Heart left ventricle (tissue), 16 donors: ENCODE measurements at regions not wholly inside any gene's neighbourhood (a gene's known extent, or its start where the extent isn't known, plus 50 kb on each side); places are given as distances from the start of the nearest gene placed in this dataset.

Experiments used
- ATAC-seq, 4 donors: fragments of 200-7000 bp; cut with Tn5 transposase; one replicate each; pipeline ENCODE4 v1.9.1; 2020 to 2022; ENCODE audit warnings: moderate library complexity in 4 of 4, mild to moderate bottlenecking in 3 of 4, moderate number of reproducible peaks in 1 of 4
- DNase-seq, 5 donors: peaks; one replicate each; pipeline ENCODE4 v3.0.0-alpha.2; 2020
- H3K27ac ChIP-seq, 12 donors: fragments of 200-600 bp; sonication (generic) in 4 of 12; one replicate each; pipeline versions ENCODE4 v1.5.0 to v1.8.0; 2016 to 2022; ENCODE audit warnings: mild to moderate bottlenecking in 2 of 12
- H3K27me3 ChIP-seq, 9 donors: fragments of 200-600 bp; sonication (generic) in 2 of 9; one replicate each; pipeline versions ENCODE4 v1.5.1 to v1.8.0; 2016 to 2022; ENCODE audit warnings: mild to moderate bottlenecking in 3 of 9
- H3K36me3 ChIP-seq, 9 donors: fragments of 200-600 bp; sonication (generic) in 2 of 9; one replicate each; pipeline versions ENCODE4 v1.5.0 to v1.8.0; 2018 to 2022; ENCODE audit warnings: mild to moderate bottlenecking in 2 of 9
- H3K4me1 ChIP-seq, 12 donors: fragments of 200-600 bp; sonication (generic) in 4 of 12; one replicate each; pipeline versions ENCODE4 v1.5.0 to v1.8.0; 2016 to 2022; ENCODE audit warnings: mild to moderate bottlenecking in 3 of 12
- H3K4me3 ChIP-seq, 12 donors: fragments of 200-600 bp; sonication (generic) in 4 of 12; one replicate each; pipeline versions ENCODE4 v1.5.0 to v1.8.0; 2017 to 2022; ENCODE audit warnings: mild to moderate bottlenecking in 9 of 12, moderate library complexity in 4 of 12
- H3K9me3 ChIP-seq, 12 donors: fragments of 200-600 bp; sonication (generic) in 4 of 12; one replicate each; pipeline versions ENCODE4 v1.5.0 to v1.8.0; 2016 to 2022; ENCODE audit warnings: mild to moderate bottlenecking in 1 of 12
- POLR2A ChIP-seq, 2 donors: fragments of 450-650 bp; IDR thresholded peaks; one replicate each; pipeline ENCODE4 v1.6.1; 2017; ENCODE audit warnings: antibody characterized with exemption in 2 of 2, mild to moderate bottlenecking in 2 of 2, moderate library complexity in 2 of 2
- WGBS, 4 donors: extraction: QIAGEN DNeasy Blood & Tissue Kit in 2 of 4; methylation state at CpG; one replicate each; pipeline versions ENCODE4 v1.1.5 to v1.1.7; 2013 to 2018; 5-methylcytosine and 5-hydroxymethylcytosine counted together
- intact Hi-C, 10 donors: fragments of 100-400 bp; cut with DNase I; formaldehyde crosslinking; loops; one replicate each; pipeline versions ENCODE4 v1.11.1 to v1.14.2; 2022
- TF ChIP-seq, protein P1 (sequence below), 12 donors: fragments of 200-600 bp; sonication (generic) in 4 of 12; IDR thresholded peaks; one replicate each; pipeline versions ENCODE4 v1.5.0 to v1.8.0; 2018 to 2022; ENCODE audit warnings: antibody characterized with exemption in 12 of 12, mild to moderate bottlenecking in 5 of 12
- donor health status: ischemic (EF 13 %, LVEDD 7.1; RV severe dilation, severe dysfunction).
- donor health status: healthy with polysubstance abuse.
- donor health status: DM: no; HTN: yes; CAD: no.
- donor health status: DM: no; HTN: no; CAD: no.
- donor health status: ischemic (EF 25% LVEDD 6.9; RV normal size, moderate dysfunction).
- donor health status: ischemic (EF 25% LVEDD 5.7; RV mildly dilated, moderate dysfunction).
- donor health status: healthy.
- donor health status: DM: yes; HTN: yes; CAD: no.
- donor health status: ischemic (EF 35%, LVEDD 5.7; RV mildly dilated, moderate dysfunction).
- donor health status: nonischemic (EF 11% LVEDD 7.7; RV severe dilation, severe dysfunction).
- donor health status: DM: yes; HTN: yes; CAD: no.
- donor health status: PGD.
- donor health status: ischemic (EF 29% LVEDD 5.4; RV normal size, mild dysfunction).
- donor health status: nonischemic (EF 23%, LVEDD 6.1; RV moderate dilation, normal function).

DNA sequence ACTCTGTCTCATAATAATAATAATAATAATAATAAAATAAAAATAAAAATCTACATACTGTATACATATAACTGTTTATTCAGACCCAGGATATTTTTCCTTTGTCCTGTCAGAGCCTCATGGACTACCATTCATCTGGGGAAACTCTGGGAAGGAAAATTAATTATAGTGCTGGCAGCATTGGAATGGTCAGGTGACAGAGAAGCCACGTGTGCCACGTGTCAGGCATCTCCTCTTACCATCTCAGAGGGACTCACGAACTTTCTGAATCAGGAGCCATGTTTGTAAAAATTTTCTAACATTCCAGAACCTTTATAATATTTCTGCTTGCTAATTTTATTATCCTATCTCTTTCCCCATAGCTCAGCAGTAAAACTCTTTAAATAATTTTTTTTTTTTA is 97.8 kb upstream of the HNRNPU start:
- no peaks in the 10 kb centered on the region for H3K27me3 ChIP-seq
- 8 to 30% (median 19%) methylated on average over 3 of the region's 3 CpGs for WGBS, 4 donors
- DNase-seq (no peak), ATAC-seq (peak in 1 of 4 donors; percentile 32)
- TF ChIP-seq, protein P1, sequence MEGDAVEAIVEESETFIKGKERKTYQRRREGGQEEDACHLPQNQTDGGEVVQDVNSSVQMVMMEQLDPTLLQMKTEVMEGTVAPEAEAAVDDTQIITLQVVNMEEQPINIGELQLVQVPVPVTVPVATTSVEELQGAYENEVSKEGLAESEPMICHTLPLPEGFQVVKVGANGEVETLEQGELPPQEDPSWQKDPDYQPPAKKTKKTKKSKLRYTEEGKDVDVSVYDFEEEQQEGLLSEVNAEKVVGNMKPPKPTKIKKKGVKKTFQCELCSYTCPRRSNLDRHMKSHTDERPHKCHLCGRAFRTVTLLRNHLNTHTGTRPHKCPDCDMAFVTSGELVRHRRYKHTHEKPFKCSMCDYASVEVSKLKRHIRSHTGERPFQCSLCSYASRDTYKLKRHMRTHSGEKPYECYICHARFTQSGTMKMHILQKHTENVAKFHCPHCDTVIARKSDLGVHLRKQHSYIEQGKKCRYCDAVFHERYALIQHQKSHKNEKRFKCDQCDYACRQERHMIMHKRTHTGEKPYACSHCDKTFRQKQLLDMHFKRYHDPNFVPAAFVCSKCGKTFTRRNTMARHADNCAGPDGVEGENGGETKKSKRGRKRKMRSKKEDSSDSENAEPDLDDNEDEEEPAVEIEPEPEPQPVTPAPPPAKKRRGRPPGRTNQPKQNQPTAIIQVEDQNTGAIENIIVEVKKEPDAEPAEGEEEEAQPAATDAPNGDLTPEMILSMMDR (IDR thresholded peaks at IDR 0.05) = no peak
- no peak for TF ChIP-seq POLR2A (IDR thresholded peaks at IDR 0.05)
- H3K4me1 ChIP-seq = peaks cover 0 to 39% (median 19%) of the 10 kb centered on the region in 12 donors
- no peak overlapping the region for H3K4me3 ChIP-seq
- H3K27ac ChIP-seq = no peak overlapping the region
- no peaks in the 10 kb centered on the region for H3K9me3 ChIP-seq
- intact Hi-C loops = no loop called here
- H3K36me3 ChIP-seq = no peaks in the 10 kb centered on the region

DNA sequence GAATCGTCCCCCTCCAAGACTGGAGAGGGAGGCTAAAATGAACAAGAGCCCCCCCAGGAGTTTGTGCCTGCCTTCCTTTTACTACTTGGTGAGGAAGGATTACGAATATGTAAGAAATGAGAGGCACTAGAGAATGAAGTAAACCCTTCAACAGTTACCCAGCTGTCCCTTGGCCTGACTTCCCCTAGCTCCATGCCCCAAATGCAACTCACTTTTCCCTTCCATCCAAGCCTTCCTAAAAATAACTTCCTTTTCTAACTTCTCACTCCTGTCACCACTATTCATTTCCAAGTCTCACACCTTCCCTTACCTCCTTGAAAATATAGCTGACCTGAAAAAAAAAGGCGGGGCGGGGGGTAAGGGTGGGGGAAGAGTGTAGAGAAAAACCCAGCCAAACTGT is 96.6 kb upstream of the HNRNPU start:
- H3K4me1 ChIP-seq = peaks cover 0 to 39% (median 19%) of the 10 kb centered on the region in 12 donors
- peak overlapping the region in 2 of 12 donors; percentile 2 to 18 for H3K27ac ChIP-seq
- no peak for TF ChIP-seq POLR2A (IDR thresholded peaks at IDR 0.05)
- TF ChIP-seq, protein P1 (IDR thresholded peaks at IDR 0.05) = no peak
- WGBS, 4 donors = 58 to 73% (median 66%) methylated on average over 4 of the region's 4 CpGs
- H3K27me3 ChIP-seq = no peaks in the 10 kb centered on the region
- no peak for DNase-seq
- H3K9me3 ChIP-seq = no peaks in the 10 kb centered on the region
- peak in 2 of 4 donors; percentile 34 to 38 for ATAC-seq
- H3K4me3 ChIP-seq = no peak overlapping the region
- H3K36me3 ChIP-seq = no peaks in the 10 kb centered on the region
- intact Hi-C loops = no loop called here

DNA sequence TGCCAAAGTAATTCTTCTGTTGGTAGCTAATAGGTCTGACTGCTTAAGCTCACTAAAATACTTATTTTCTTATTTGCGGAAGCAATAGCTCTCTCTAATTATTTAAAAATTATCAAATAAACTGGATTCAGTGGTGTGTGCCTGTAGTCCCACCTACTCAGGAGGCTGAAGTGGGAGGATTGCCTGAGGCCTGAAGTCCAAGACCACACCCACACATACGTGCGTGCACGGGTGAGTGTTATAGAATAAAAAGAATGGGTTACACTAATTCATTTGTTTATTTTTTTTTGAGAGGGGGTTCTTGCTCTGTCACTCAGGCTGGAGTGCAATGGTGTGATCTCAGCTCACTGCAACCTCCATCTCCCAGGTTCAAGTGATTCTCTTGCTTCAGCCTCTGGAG is 94.2 kb upstream of the HNRNPU start:
- no peaks in the 10 kb centered on the region for H3K27me3 ChIP-seq
- 92 to 97% (median 96%) methylated on average over 4 of the region's 4 CpGs for WGBS, 4 donors
- no peaks in the 10 kb centered on the region for H3K9me3 ChIP-seq
- no peak for TF ChIP-seq POLR2A (IDR thresholded peaks at IDR 0.05)
- TF ChIP-seq, protein P1 (IDR thresholded peaks at IDR 0.05) = no peak
- DNase-seq = no peak
- ATAC-seq = no peak
- intact Hi-C loops = no loop called here
- H3K27ac ChIP-seq = no peak overlapping the region
- no peak overlapping the region for H3K4me3 ChIP-seq
- H3K4me1 ChIP-seq = peaks cover 0 to 31% (median 9%) of the 10 kb centered on the region in 12 donors
- no peaks in the 10 kb centered on the region for H3K36me3 ChIP-seq

DNA sequence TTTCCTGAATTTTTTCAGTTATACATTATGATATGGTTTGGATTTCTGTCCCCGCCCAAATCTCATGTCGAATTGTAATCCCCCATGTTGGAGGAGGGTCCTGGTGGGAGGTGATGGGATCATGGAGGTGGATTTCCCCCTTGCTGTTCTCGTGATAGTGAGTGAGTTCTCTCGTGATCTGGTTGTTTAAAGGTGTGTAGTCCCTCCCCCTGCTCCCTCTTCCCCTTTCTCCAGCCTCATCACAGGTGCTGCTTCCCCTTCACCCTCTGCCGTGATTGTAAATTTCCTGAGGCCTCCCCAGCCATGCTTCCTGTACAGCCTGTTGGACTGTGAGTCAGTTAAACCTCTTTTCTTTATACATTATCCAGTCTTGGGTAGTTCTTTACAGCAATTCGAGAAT is 93.2 kb upstream of the HNRNPU start:
- H3K27ac ChIP-seq = no peak overlapping the region
- no peaks in the 10 kb centered on the region for H3K36me3 ChIP-seq
- H3K4me1 ChIP-seq = peaks cover 0 to 33% (median 9%) of the 10 kb centered on the region in 12 donors
- TF ChIP-seq, protein P1 (IDR thresholded peaks at IDR 0.05) = no peak
- TF ChIP-seq POLR2A (IDR thresholded peaks at IDR 0.05) = no peak
- 73 to 78% (median 75%) methylated on average over 6 of the region's 6 CpGs for WGBS, 4 donors
- ATAC-seq (no peak), DNase-seq (no peak)
- intact Hi-C loops = no loop called here
- no peaks in the 10 kb centered on the region for H3K9me3 ChIP-seq
- no peak overlapping the region for H3K4me3 ChIP-seq
- no peaks in the 10 kb centered on the region for H3K27me3 ChIP-seq
